HT1080 (cell line): ENCODE measurements at regions not wholly inside any gene's neighbourhood (a gene's known extent, or its start where the extent isn't known, plus 50 kb on each side); places are given as distances from the start of the nearest gene placed in this dataset.
"Not testable (repeated sequence)": the region's sequence is repeated elsewhere in the genome, so short reads cannot be mapped to it uniquely, and the experiment has no call there.

Experiments
- DNase-seq: peaks from one replicate; pipeline ENCODE4 v3.0.0-alpha.2; 2015; ENCODE audit warnings: low read depth

DNA sequence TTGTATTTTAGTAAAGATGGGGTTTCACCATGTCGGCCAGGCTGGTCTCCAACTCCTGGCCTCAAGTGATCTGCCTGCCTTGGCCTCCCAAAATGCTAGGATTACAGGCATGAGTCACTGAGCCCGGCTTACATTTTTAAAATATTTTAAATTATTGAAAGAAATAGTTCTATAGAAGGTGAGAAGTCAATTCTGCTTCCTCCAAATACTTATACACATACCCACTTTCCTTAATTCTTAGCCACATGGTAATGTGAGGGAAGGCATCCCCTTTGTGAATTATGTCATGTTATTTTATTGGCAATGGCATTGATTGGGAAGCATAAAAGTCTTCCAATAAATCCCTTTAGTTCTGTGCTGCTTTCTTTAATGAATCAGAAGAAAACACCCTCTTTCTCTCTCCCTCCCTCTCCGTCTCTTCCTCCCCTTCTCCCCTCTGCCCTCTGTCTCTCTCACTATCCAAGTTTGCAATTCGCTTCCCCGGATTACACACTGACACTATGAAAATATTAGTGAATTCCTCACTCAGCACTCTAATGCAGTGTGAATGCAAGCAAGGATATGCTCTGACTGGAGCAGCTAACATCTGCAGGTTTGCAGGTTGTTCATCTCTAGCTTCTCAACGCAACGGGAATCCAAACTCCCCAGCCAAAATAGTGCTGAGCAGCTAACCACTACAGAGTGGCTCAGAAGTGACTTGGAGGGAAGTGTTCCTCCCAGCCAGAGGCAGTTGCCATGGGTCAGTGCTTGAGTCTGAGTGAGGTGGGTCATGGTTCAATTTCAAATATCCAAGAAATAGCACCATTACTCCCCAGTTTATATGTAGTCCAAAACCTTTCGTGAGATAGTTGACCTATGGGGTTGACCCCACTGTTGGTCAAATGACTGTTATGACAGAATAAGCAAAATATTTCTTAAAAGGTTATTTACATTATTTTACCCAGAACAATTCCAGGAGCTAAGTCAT, 77.8 kb upstream of the CD55 start:
- no peak for DNase-seq

DNA sequence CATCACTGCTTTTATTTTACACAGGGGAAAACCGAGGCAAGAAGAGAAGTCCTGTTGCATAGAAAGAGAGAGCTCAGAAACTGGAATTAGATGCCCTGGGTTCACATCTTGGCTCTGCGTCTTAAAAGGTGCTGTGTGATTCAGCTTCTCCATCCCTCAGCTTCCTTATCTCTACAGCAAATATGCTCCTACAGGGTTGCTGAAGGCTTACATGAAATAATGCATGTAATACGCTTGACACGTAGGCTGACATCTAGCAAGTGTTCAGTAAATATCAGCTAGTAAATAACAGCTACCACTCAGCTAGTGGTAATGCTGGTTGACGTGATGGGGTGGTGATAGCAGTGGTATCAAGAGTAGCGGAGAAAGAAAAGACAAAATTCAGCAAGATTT, 77.1 kb upstream of the CD55 start:
- no peak for DNase-seq

- no peak for DNase-seq
Observed at GRCh38 chr1:207245124-207245523, 76.4 kb upstream of the CD55 start.

- DNase-seq: no peak
Observed at GRCh38 chr1:207248544-207249198, 72.8 kb upstream of the CD55 start.

DNA sequence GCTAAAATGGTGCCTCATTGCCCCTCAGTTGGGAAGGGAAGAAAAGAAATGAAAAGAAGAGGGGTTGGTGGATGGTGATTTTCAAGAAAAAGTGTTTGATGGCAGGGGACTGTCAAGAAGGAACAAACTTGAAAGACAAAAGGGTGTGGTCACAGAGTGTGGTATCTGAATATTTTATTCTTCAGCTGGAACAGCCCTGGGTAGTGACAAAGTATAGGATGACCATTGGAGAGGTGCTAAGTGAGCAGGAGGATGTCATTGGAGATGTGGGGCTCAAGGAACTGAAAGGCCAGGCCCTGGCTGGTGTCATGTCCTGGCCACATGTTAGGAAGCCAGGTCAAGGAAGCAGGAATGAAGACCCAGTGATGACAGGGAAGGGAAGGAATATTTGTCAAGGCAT, 71.0 kb upstream of the CD55 start:
- DNase-seq: no peak

GRCh38 chr1:207251066-207251465, 70.4 kb upstream of the CD55 start:
- no peak for DNase-seq

DNA sequence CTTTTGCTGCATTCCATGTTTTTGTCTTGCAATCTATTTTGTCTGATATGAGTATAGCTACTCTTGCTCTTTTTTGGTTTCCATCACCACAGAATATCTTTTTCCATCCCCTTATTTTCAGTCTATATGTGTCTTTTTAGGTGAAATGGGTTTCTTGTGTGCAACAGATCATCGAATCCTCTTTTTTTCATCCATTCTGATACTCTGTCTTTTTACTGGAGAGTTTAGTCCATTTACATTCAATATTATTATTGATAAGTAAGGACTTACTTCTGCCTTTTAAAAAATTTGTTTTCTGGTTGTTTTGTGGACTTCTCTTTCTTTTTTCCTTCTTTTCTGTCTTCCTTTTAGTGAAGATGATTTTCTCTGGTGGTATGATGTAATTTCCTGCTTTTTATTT, 64.6 kb upstream of the CD55 start:
- no peak for DNase-seq

DNA sequence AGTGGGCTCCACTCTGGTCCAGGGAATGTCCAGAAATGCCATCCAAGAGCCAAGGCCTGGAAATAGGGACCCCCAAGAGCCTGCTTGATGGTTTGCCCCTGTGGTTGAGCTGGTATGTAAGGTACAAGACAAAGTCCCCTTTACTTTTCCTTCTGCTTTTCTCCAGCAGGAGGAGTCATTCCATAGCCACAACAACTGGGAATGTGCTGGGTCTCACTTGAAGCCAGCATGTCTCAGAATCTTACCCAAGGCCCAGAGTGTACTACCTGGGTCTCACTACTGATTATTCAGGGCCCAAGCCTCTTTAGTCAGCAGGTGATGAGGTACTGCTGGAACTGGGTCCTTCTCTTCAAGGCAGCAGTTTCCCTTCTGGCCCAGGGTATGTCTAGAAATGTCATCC, 62.1 kb upstream of the CD55 start:
- DNase-seq: peak; percentile 38

GRCh38 chr1:207261971-207262370, 59.5 kb upstream of the CD55 start:
- DNase-seq: no peak

DNA sequence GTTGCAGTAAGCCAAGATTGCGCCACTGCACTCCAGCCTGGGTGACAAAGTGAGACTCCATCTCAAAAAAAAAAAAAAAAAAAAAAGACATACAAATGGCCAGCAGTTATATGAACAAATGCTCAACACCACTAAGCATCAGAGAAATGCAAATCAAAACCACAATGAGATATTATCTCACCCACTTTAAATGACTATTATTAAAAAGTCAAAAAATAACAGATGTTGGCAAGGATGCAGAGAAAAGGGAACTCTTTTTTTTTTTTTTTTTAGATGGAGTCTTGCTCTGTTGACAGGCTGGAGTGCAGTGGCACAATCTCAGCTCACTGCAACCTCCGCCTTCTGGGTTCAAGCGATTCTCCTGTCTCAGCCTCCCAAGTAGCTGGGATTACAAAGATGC, 58.6 kb upstream of the CD55 start:
- DNase-seq: not testable (repeated sequence)

DNA sequence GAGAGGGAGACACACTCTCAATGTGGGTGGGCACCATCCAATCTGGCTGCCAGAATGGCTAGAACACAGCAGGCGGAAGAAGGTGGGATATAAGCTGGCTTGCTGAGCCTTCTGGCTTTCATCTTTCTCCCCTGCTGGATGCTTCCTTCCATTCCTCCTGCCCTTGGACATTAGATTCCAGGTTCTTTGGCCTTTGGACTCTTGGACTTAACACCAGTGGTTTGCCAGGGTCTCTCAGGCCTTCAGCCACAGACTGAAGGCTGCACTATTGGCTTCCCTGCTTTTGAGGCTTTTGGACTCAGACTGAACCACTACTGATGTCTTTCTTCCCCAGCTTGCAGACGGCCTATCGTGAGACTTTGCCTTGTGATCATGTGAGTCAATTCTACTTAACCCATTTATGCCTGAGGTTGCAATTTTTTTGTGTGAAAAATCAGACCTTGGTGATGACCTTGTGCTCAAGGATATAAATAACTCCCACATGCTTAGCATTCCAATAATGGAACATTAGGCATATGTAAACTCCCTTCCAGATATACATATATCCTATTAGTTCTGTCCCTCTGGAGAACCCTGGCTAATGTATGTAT, 56.7 kb upstream of the CD55 start:
- DNase-seq: no peak

DNA sequence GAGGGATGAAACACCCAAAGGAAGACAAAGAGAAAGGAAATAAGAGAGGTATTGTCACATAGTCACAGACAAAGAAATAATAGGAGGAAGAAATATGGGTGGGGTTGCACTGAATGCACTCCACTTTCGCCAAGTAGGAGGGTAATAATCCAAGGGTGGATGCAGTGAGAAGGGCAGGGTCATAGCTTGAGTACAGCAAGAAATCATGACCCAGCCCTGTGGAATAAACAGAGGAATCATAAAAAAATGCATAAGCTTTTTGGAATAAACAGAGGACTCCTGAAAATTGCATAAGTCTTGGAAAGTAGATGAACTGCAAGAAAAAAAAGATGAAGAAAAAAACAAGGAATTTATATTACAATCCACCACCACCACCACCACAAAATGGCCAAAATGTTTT, 53.1 kb upstream of the CD55 start:
- no peak for DNase-seq

- DNase-seq: no peak
Observed at GRCh38 chr1:207268753-207269511, 52.5 kb upstream of the CD55 start.
